Stimulated activated naive CD8-positive, alpha-beta T cell treated with anti-CD3 and anti-CD28 coated beads, Interleukin-15, Interleukin-2, amounts not matched to agents 100 ng/mL and 50 ng/mL, for 24 hours (primary cell): ENCODE measurements at regions not wholly inside any gene's neighbourhood (a gene's known extent, or its start where the extent isn't known, plus 50 kb on each side); places are given as distances from the start of the nearest gene placed in this dataset.

Source experiments
- H3K27ac Mint-ChIP-seq: one replicate; pipeline ENCODE4 v1.8.0; 2021; ENCODE audit warnings: mild to moderate bottlenecking, mixed read lengths
- H3K27me3 Mint-ChIP-seq: one replicate; pipeline ENCODE4 v1.8.0; 2021; ENCODE audit warnings: mixed read lengths
- H3K36me3 Mint-ChIP-seq: one replicate; pipeline ENCODE4 v1.8.0; 2021; ENCODE audit warnings: low read depth, mixed read lengths
- H3K4me1 Mint-ChIP-seq: one replicate; pipeline ENCODE4 v1.8.0; 2021; ENCODE audit warnings: low read depth, mixed read lengths
- H3K4me3 Mint-ChIP-seq: one replicate; pipeline ENCODE4 v1.8.0; 2021; ENCODE audit warnings: mild to moderate bottlenecking, mixed read lengths
- H3K9me3 Mint-ChIP-seq: one replicate; pipeline ENCODE4 v1.8.0; 2021; ENCODE audit warnings: mixed read lengths

- Mint-ChIP-seq H3K4me3 (no peak overlapping the region), H3K36me3 (no peaks in the 10 kb centered on the region), H3K4me1 (no peaks in the 10 kb centered on the region), H3K27me3 (no peaks in the 10 kb centered on the region), H3K9me3 (peaks cover 4% of the 10 kb centered on the region), H3K27ac (no peak overlapping the region)
Measured at GRCh38 chr5:117792476-117792875, 1195.9 kb downstream of the DTWD2 start.

GRCh38 chr5:117788596-117788995 is 1199.8 kb downstream of the DTWD2 start:
- Mint-ChIP-seq H3K27ac (no peak overlapping the region), H3K9me3 (peaks cover 4% of the 10 kb centered on the region), H3K36me3 (no peaks in the 10 kb centered on the region), H3K4me3 (no peak overlapping the region), H3K27me3 (no peaks in the 10 kb centered on the region), H3K4me1 (no peaks in the 10 kb centered on the region)

GRCh38 chr5:117779171-117779570 is 1204.5 kb upstream of the SEMA6A start:
- Mint-ChIP-seq H3K4me1 (no peaks in the 10 kb centered on the region), H3K27me3 (no peaks in the 10 kb centered on the region), H3K36me3 (no peaks in the 10 kb centered on the region), H3K4me3 (no peak overlapping the region), H3K27ac (no peak overlapping the region), H3K9me3 (peaks cover 5% of the 10 kb centered on the region)

- no peaks in the 10 kb centered on the region for H3K36me3 Mint-ChIP-seq
- H3K27me3 Mint-ChIP-seq, result no peaks in the 10 kb centered on the region
- H3K4me1 Mint-ChIP-seq, result no peaks in the 10 kb centered on the region
- H3K4me3 Mint-ChIP-seq, result no peak overlapping the region
- H3K9me3 Mint-ChIP-seq, result peaks cover 8% of the 10 kb centered on the region
- H3K27ac Mint-ChIP-seq, result no peak overlapping the region
Measured at GRCh38 chr5:117776977-117777376, 1202.4 kb upstream of the SEMA6A start.

GRCh38 chr5:117769877-117770276 is 1195.3 kb upstream of the SEMA6A start:
- no peak overlapping the region for H3K27ac Mint-ChIP-seq
- H3K9me3 Mint-ChIP-seq, result peaks cover 15% of the 10 kb centered on the region
- H3K36me3 Mint-ChIP-seq, result no peaks in the 10 kb centered on the region
- no peaks in the 10 kb centered on the region for H3K27me3 Mint-ChIP-seq
- no peaks in the 10 kb centered on the region for H3K4me1 Mint-ChIP-seq
- no peak overlapping the region for H3K4me3 Mint-ChIP-seq

GRCh38 chr5:117763271-117763670 is 1188.6 kb upstream of the SEMA6A start:
- H3K27me3 Mint-ChIP-seq, result no peaks in the 10 kb centered on the region
- H3K9me3 Mint-ChIP-seq, result peaks cover 4% of the 10 kb centered on the region
- no peak overlapping the region for H3K4me3 Mint-ChIP-seq
- no peak overlapping the region for H3K27ac Mint-ChIP-seq
- H3K36me3 Mint-ChIP-seq, result no peaks in the 10 kb centered on the region
- no peaks in the 10 kb centered on the region for H3K4me1 Mint-ChIP-seq

- no peaks in the 10 kb centered on the region for H3K36me3 Mint-ChIP-seq
- no peak overlapping the region for H3K4me3 Mint-ChIP-seq
- H3K9me3 Mint-ChIP-seq, result peaks cover 4% of the 10 kb centered on the region
- no peak overlapping the region for H3K27ac Mint-ChIP-seq
- H3K27me3 Mint-ChIP-seq, result no peaks in the 10 kb centered on the region
- no peaks in the 10 kb centered on the region for H3K4me1 Mint-ChIP-seq
Measured at GRCh38 chr5:117761186-117761585, 1186.6 kb upstream of the SEMA6A start.

GRCh38 chr5:117759849-117760499 is 1185.4 kb upstream of the SEMA6A start:
- H3K36me3 Mint-ChIP-seq, result no peaks in the 10 kb centered on the region
- no peak overlapping the region for H3K27ac Mint-ChIP-seq
- H3K4me3 Mint-ChIP-seq, result no peak overlapping the region
- no peaks in the 10 kb centered on the region for H3K27me3 Mint-ChIP-seq
- H3K4me1 Mint-ChIP-seq, result no peaks in the 10 kb centered on the region
- H3K9me3 Mint-ChIP-seq, result peaks cover 4% of the 10 kb centered on the region

GRCh38 chr5:117752403-117752802 is 1177.8 kb upstream of the SEMA6A start:
- H3K4me1 Mint-ChIP-seq, result no peaks in the 10 kb centered on the region
- no peaks in the 10 kb centered on the region for H3K27me3 Mint-ChIP-seq
- no peak overlapping the region for H3K27ac Mint-ChIP-seq
- no peaks in the 10 kb centered on the region for H3K36me3 Mint-ChIP-seq
- no peaks in the 10 kb centered on the region for H3K9me3 Mint-ChIP-seq
- no peak overlapping the region for H3K4me3 Mint-ChIP-seq

- H3K27me3 Mint-ChIP-seq, result no peaks in the 10 kb centered on the region
- H3K4me1 Mint-ChIP-seq, result no peaks in the 10 kb centered on the region
- no peaks in the 10 kb centered on the region for H3K9me3 Mint-ChIP-seq
- H3K27ac Mint-ChIP-seq, result no peak overlapping the region
- H3K36me3 Mint-ChIP-seq, result no peaks in the 10 kb centered on the region
- H3K4me3 Mint-ChIP-seq, result no peak overlapping the region
Measured at GRCh38 chr5:117748336-117748735, 1173.7 kb upstream of the SEMA6A start.

- Mint-ChIP-seq H3K4me1 (no peaks in the 10 kb centered on the region), H3K27me3 (no peaks in the 10 kb centered on the region), H3K4me3 (no peak overlapping the region), H3K27ac (no peak overlapping the region), H3K9me3 (no peaks in the 10 kb centered on the region), H3K36me3 (no peaks in the 10 kb centered on the region)
Measured at GRCh38 chr5:117743337-117743736, 1168.7 kb upstream of the SEMA6A start.

- H3K27ac Mint-ChIP-seq, result no peak overlapping the region
- no peaks in the 10 kb centered on the region for H3K27me3 Mint-ChIP-seq
- H3K4me1 Mint-ChIP-seq, result no peaks in the 10 kb centered on the region
- no peaks in the 10 kb centered on the region for H3K36me3 Mint-ChIP-seq
- H3K4me3 Mint-ChIP-seq, result no peak overlapping the region
- H3K9me3 Mint-ChIP-seq, result peaks cover 4% of the 10 kb centered on the region
Measured at GRCh38 chr5:117741655-117742206, 1167.1 kb upstream of the SEMA6A start.

GRCh38 chr5:117740268-117740667 is 1165.6 kb upstream of the SEMA6A start:
- no peak overlapping the region for H3K27ac Mint-ChIP-seq
- H3K27me3 Mint-ChIP-seq, result no peaks in the 10 kb centered on the region
- peaks cover 4% of the 10 kb centered on the region for H3K9me3 Mint-ChIP-seq
- H3K36me3 Mint-ChIP-seq, result no peaks in the 10 kb centered on the region
- no peak overlapping the region for H3K4me3 Mint-ChIP-seq
- no peaks in the 10 kb centered on the region for H3K4me1 Mint-ChIP-seq

GRCh38 chr5:117738571-117738970 is 1163.9 kb upstream of the SEMA6A start:
- Mint-ChIP-seq H3K4me1 (no peaks in the 10 kb centered on the region), H3K36me3 (no peaks in the 10 kb centered on the region), H3K27ac (no peak overlapping the region), H3K9me3 (peaks cover 4% of the 10 kb centered on the region), H3K27me3 (no peaks in the 10 kb centered on the region), H3K4me3 (no peak overlapping the region)

- Mint-ChIP-seq H3K27me3 (no peaks in the 10 kb centered on the region), H3K36me3 (no peaks in the 10 kb centered on the region), H3K4me3 (no peak overlapping the region), H3K9me3 (peaks cover 8% of the 10 kb centered on the region), H3K27ac (no peak overlapping the region), H3K4me1 (no peaks in the 10 kb centered on the region)
Measured at GRCh38 chr5:117736698-117737097, 1162.1 kb upstream of the SEMA6A start.

GRCh38 chr5:117734056-117734455 is 1159.4 kb upstream of the SEMA6A start:
- no peak overlapping the region for H3K4me3 Mint-ChIP-seq
- H3K4me1 Mint-ChIP-seq, result no peaks in the 10 kb centered on the region
- H3K36me3 Mint-ChIP-seq, result no peaks in the 10 kb centered on the region
- peaks cover 14% of the 10 kb centered on the region for H3K9me3 Mint-ChIP-seq
- no peak overlapping the region for H3K27ac Mint-ChIP-seq
- H3K27me3 Mint-ChIP-seq, result no peaks in the 10 kb centered on the region
